ENCODE measurements at regions not wholly inside any gene's neighbourhood (a gene's known extent, or its start where the extent isn't known, plus 50 kb on each side); places are given as distances from the start of the nearest gene placed in this dataset.

DNA sequence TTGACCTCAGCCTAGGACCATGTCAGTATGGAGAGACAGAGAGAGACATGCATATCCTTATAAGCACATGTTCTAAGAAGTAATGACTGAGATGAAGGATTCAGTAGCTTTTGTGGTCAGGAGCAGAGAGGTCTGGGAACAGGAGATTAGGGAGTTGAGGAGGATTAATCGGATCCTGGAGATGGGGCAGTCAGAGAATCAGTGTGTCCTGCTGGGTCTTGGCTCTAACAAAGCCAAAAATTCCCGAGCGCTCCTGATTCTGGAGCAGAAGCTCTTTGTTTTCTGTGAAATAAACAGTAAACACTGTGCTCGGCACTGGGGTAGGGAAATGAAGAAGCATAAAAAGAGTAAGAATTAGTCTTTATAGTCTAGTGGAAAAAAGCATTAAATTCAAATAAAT lies 520.0 kb upstream of the CLINT1 start:
- H3K79me2 ChIP-seq (ENCODE audit: insufficient read depth, low read length): no peaks in the 10 kb centered on the region
- no peak overlapping the region for H2AFZ ChIP-seq (ENCODE audit: low read depth, low read length, severe bottlenecking)
- no peaks in the 10 kb centered on the region for H4K20me1 ChIP-seq (ENCODE audit: low read depth, low read length)
- no peaks in the 10 kb centered on the region for H3K36me3 ChIP-seq (ENCODE audit: low read length)
- no peaks in the 10 kb centered on the region for H3K27me3 ChIP-seq (ENCODE audit: low read length)
- TF ChIP-seq, protein P1, sequence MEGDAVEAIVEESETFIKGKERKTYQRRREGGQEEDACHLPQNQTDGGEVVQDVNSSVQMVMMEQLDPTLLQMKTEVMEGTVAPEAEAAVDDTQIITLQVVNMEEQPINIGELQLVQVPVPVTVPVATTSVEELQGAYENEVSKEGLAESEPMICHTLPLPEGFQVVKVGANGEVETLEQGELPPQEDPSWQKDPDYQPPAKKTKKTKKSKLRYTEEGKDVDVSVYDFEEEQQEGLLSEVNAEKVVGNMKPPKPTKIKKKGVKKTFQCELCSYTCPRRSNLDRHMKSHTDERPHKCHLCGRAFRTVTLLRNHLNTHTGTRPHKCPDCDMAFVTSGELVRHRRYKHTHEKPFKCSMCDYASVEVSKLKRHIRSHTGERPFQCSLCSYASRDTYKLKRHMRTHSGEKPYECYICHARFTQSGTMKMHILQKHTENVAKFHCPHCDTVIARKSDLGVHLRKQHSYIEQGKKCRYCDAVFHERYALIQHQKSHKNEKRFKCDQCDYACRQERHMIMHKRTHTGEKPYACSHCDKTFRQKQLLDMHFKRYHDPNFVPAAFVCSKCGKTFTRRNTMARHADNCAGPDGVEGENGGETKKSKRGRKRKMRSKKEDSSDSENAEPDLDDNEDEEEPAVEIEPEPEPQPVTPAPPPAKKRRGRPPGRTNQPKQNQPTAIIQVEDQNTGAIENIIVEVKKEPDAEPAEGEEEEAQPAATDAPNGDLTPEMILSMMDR (IDR thresholded peaks at IDR 0.05; ENCODE audit: insufficient read depth, low read length, poor library complexity, severe bottlenecking): no peak
- no peak for TF ChIP-seq EZH2phosphoT487 (conservative IDR thresholded peaks at IDR 0.05; ENCODE audit: low read length)
- H3K9ac ChIP-seq (ENCODE audit: low read length): no peak overlapping the region
- H3K9me2 ChIP-seq (replicated peaks; ENCODE audit: insufficient read depth, low read length): no peaks in the 10 kb centered on the region
- H3K27ac ChIP-seq (ENCODE audit: low read depth, low read length): no peak overlapping the region
- no peaks in the 10 kb centered on the region for H3K9me3 ChIP-seq (ENCODE audit: insufficient read depth, low read length)
- H3K4me3 ChIP-seq (ENCODE audit: insufficient read depth, low read length, poor library complexity, severe bottlenecking): no peak overlapping the region
- no peak overlapping the region for H3K4me2 ChIP-seq (ENCODE audit: low read depth, low read length, poor library complexity, severe bottlenecking)
- no peaks in the 10 kb centered on the region for H3F3A ChIP-seq (ENCODE audit: insufficient read depth)

DNA sequence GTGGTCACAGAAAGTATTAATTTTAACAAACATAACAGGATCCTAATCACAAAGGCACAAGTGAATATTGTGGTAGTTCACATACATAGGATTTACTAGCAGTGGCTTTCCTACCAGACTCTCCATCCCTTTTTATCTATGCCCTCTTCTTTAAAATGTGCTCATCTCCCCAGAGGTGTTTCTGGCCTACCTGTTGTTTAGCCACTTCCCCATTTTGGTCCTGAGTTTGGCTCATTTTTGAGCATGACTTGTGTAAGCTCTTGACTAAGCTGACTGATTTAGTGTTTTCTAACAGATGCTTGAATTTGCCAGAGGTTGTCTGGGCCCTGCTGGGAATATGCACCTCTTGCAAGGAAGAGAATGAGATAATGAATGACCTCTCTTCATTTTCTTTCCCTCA lies 517.7 kb upstream of the CLINT1 start:
- no peak overlapping the region for H3K9ac ChIP-seq (ENCODE audit: low read length)
- no peaks in the 10 kb centered on the region for H3K36me3 ChIP-seq (ENCODE audit: low read length)
- no peak overlapping the region for H2AFZ ChIP-seq (ENCODE audit: low read depth, low read length, severe bottlenecking)
- TF ChIP-seq, protein P1 (IDR thresholded peaks at IDR 0.05; ENCODE audit: insufficient read depth, low read length, poor library complexity, severe bottlenecking): no peak
- no peak for TF ChIP-seq EZH2phosphoT487 (conservative IDR thresholded peaks at IDR 0.05; ENCODE audit: low read length)
- no peaks in the 10 kb centered on the region for H3K9me2 ChIP-seq (replicated peaks; ENCODE audit: insufficient read depth, low read length)
- no peaks in the 10 kb centered on the region for H3K9me3 ChIP-seq (ENCODE audit: insufficient read depth, low read length)
- no peaks in the 10 kb centered on the region for H3K27me3 ChIP-seq (ENCODE audit: low read length)
- no peak overlapping the region for H3K4me2 ChIP-seq (ENCODE audit: low read depth, low read length, poor library complexity, severe bottlenecking)
- H3F3A ChIP-seq (ENCODE audit: insufficient read depth): no peaks in the 10 kb centered on the region
- no peaks in the 10 kb centered on the region for H4K20me1 ChIP-seq (ENCODE audit: low read depth, low read length)
- no peak overlapping the region for H3K27ac ChIP-seq (ENCODE audit: low read depth, low read length)
- H3K4me3 ChIP-seq (ENCODE audit: insufficient read depth, low read length, poor library complexity, severe bottlenecking): no peak overlapping the region
- no peaks in the 10 kb centered on the region for H3K79me2 ChIP-seq (ENCODE audit: insufficient read depth, low read length)

DNA sequence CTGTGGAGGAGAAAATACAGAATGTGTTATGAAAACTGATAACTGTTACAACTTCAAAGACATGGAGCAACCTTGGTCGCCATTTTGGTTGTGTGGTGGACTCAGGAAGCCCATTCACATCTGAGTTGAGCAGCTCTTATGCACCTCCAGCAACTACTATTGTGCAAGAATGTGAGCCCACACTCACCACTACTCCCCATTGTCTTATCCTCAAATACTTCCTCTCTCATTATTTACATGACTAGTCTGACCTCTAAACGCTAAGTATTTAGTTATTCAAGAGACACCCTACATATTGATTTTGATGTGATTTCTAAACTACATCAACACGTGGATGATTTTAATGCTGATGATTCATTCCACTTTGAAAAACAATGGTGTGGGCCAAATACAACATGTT lies 516.6 kb upstream of the CLINT1 start:
- TF ChIP-seq, protein P1 (IDR thresholded peaks at IDR 0.05; ENCODE audit: insufficient read depth, low read length, poor library complexity, severe bottlenecking): no peak
- TF ChIP-seq EZH2phosphoT487 (conservative IDR thresholded peaks at IDR 0.05; ENCODE audit: low read length): no peak
- no peaks in the 10 kb centered on the region for H3K27me3 ChIP-seq (ENCODE audit: low read length)
- no peak overlapping the region for H3K9ac ChIP-seq (ENCODE audit: low read length)
- H4K20me1 ChIP-seq (ENCODE audit: low read depth, low read length): no peaks in the 10 kb centered on the region
- H3F3A ChIP-seq (ENCODE audit: insufficient read depth): no peaks in the 10 kb centered on the region
- no peaks in the 10 kb centered on the region for H3K9me2 ChIP-seq (replicated peaks; ENCODE audit: insufficient read depth, low read length)
- H3K9me3 ChIP-seq (ENCODE audit: insufficient read depth, low read length): no peaks in the 10 kb centered on the region
- no peak overlapping the region for H3K27ac ChIP-seq (ENCODE audit: low read depth, low read length)
- H3K4me2 ChIP-seq (ENCODE audit: low read depth, low read length, poor library complexity, severe bottlenecking): no peak overlapping the region
- H3K36me3 ChIP-seq (ENCODE audit: low read length): no peaks in the 10 kb centered on the region
- no peak overlapping the region for H3K4me3 ChIP-seq (ENCODE audit: insufficient read depth, low read length, poor library complexity, severe bottlenecking)
- no peak overlapping the region for H2AFZ ChIP-seq (ENCODE audit: low read depth, low read length, severe bottlenecking)
- no peaks in the 10 kb centered on the region for H3K79me2 ChIP-seq (ENCODE audit: insufficient read depth, low read length)

All from SU-DHL-6 (cell line).